Gastrocnemius medialis (tissue), 4 donors: ENCODE measurements at regions not wholly inside any gene's neighbourhood (a gene's known extent, or its start where the extent isn't known, plus 50 kb on each side); places are given as distances from the start of the nearest gene placed in this dataset.

Source experiments
- CTCF ChIP-seq, 5 experiments: fragments of 450-650 bp in 3 of 5; fragments of 200-600 bp in 2 of 5; sonication (generic) in 2 of 5; IDR thresholded peaks in 4 of 5; conservative IDR thresholded peaks in 1 of 5; 1 replicate in 4 of 5; 2 replicates in 1 of 5; pipeline ENCODE4 v1.5.1; 2016 to 2019; ENCODE audit warnings: antibody characterized with exemption in 5 of 5, mild to moderate bottlenecking in 3 of 5, moderate library complexity in 3 of 5
- POLR2A ChIP-seq, 2 donors: fragments of 450-650 bp; IDR thresholded peaks; one replicate each; pipeline ENCODE4 v1.6.1; 2017; ENCODE audit warnings: antibody characterized with exemption in 2 of 2, mild to moderate bottlenecking in 2 of 2, moderate library complexity in 2 of 2

DNA sequence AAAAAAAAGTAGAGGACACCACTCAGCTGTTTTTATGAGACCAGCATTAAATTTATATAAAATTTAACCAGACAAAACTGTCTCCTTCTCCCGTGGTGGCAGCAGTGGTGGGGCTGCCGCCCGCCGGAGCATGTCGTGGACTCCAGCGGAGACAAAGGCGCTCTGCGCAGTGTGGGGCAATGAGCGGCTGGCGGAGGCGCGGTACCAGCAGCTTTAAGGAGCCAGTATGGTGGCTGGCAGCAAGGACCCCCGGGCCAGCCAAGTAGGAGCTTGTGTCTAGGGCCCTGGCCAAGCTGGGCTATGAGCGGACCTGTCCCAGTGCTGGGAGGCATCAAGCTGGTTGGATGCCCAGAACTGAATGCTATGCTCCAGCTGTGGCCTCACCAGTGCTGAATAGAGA lies 2102.9 kb downstream of the NCAM2 start:
- no peak for TF ChIP-seq CTCF (IDR thresholded peaks at IDR 0.05 in 4 of 5, conservative IDR thresholded peaks at IDR 0.05 in 1 of 5)
- TF ChIP-seq POLR2A (IDR thresholded peaks at IDR 0.05), result no peak
